GM12865 (cell line): ENCODE measurements at regions not wholly inside any gene's neighbourhood (a gene's known extent, or its start where the extent isn't known, plus 50 kb on each side); places are given as distances from the start of the nearest gene placed in this dataset.

Source experiments
- DNase-seq: peaks from one replicate; pipeline ENCODE4 v3.0.0; 2010; ENCODE audit warnings: low read depth
- H3K4me3 ChIP-seq: 2 replicates; pipeline ENCODE4 v1.5.1; 2011; ENCODE audit warnings: mild to moderate bottlenecking, low read depth, low read length, control low read depth
- TF ChIP-seq, protein P1 (sequence below): IDR thresholded peaks from 2 replicates; pipeline ENCODE4 v1.5.1; 2011; ENCODE audit warnings: low read length, control low read depth, low read depth, inconsistent platforms; ENCODE audit not compliant: insufficient read depth; ENCODE audit errors: missing control alignments

GRCh38 chr6:84469144-84469543 is 241.7 kb upstream of the CEP162 start:
- TF ChIP-seq, protein P1, sequence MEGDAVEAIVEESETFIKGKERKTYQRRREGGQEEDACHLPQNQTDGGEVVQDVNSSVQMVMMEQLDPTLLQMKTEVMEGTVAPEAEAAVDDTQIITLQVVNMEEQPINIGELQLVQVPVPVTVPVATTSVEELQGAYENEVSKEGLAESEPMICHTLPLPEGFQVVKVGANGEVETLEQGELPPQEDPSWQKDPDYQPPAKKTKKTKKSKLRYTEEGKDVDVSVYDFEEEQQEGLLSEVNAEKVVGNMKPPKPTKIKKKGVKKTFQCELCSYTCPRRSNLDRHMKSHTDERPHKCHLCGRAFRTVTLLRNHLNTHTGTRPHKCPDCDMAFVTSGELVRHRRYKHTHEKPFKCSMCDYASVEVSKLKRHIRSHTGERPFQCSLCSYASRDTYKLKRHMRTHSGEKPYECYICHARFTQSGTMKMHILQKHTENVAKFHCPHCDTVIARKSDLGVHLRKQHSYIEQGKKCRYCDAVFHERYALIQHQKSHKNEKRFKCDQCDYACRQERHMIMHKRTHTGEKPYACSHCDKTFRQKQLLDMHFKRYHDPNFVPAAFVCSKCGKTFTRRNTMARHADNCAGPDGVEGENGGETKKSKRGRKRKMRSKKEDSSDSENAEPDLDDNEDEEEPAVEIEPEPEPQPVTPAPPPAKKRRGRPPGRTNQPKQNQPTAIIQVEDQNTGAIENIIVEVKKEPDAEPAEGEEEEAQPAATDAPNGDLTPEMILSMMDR = no peak
- H3K4me3 ChIP-seq = no peak overlapping the region
- no peak for DNase-seq

DNA sequence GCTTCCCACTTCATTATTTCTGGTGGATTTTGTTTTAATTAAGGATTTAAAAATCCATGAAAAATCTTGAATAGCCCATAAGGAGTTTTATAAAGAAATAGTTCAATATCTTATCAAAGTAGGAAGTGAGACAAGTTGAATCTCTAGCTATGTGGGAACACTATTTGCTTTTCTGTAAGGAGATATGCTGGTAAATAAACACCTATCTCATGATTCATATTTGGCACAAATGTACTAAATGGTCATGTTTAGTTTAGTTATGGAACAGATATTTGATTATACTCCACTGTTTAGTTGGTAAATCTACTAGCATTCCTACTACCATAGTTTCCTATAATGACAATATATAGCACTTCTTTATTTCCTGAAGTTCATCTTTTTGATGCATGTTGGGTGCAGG is 239.9 kb upstream of the CEP162 start:
- DNase-seq = no peak
- no peak overlapping the region for H3K4me3 ChIP-seq
- TF ChIP-seq, protein P1 = no peak

GRCh38 chr6:84466511-84466910 is 239.1 kb upstream of the CEP162 start:
- no peak for DNase-seq
- no peak overlapping the region for H3K4me3 ChIP-seq
- TF ChIP-seq, protein P1 = no peak

GRCh38 chr6:84464471-84464870 is 237.0 kb upstream of the CEP162 start:
- H3K4me3 ChIP-seq = no peak overlapping the region
- TF ChIP-seq, protein P1 = no peak
- DNase-seq = no peak

DNA sequence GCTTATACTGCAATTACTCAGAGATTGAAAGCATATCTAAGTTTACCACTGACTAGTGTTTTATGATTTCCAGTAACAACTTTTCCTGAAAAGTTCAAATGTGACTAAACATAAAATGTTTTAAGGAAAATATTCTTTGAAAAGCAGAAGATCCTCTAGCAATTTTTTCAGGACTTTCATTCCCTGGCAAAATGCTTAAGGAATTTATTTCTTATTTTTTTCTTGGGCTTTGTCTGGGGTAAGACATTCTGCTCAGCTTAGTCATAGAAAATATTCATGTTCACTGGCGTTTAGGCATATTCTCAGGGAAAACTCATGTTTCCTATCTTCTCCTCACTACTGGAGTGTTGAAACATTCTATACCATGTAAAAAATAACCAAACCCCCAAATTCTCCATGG is 235.3 kb upstream of the CEP162 start:
- DNase-seq = no peak
- TF ChIP-seq, protein P1 = no peak
- H3K4me3 ChIP-seq = no peak overlapping the region

GRCh38 chr6:84461461-84461860 is 234.0 kb upstream of the CEP162 start:
- no peak for DNase-seq
- H3K4me3 ChIP-seq = no peak overlapping the region
- TF ChIP-seq, protein P1 = no peak

DNA sequence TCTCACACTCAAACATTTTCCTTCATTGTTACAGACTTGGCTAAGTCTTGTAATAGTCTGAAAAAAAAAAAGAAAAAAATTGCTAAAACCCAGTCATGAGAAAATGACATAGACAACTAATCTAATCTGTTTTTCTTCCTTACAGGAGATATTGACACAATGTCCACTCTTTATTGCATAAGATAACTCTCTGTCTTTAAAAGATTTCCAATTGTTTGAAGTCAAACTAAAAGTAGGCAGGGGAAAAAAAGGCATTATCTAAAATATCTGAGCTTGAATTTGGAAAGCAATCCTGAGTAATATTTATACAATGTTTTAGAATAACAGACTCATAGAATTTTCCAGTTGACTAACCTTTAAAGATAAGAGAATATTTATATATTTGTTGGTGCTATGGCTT is 233.0 kb upstream of the CEP162 start:
- no peak overlapping the region for H3K4me3 ChIP-seq
- TF ChIP-seq, protein P1 = no peak
- no peak for DNase-seq
